Subcutaneous abdominal adipose tissue (tissue), 5 donors: ENCODE measurements at regions not wholly inside any gene's neighbourhood (a gene's known extent, or its start where the extent isn't known, plus 50 kb on each side); places are given as distances from the start of the nearest gene placed in this dataset.

Experiments used
- H3K27ac ChIP-seq: one replicate; pipeline ENCODE4 v1.7.0; 2013; ENCODE audit warnings: low read depth, mild to moderate bottlenecking, inconsistent platforms, low read length, moderate library complexity
- H3K27me3 ChIP-seq, 5 donors: one replicate each; pipeline ENCODE4 v1.7.0; 2013; ENCODE audit warnings: low read length in 5 of 5, inconsistent platforms in 1 of 5; ENCODE audit not compliant: control insufficient read depth in 5 of 5, insufficient read depth in 4 of 5
- H3K36me3 ChIP-seq, 5 donors: one replicate each; pipeline ENCODE4 v1.7.0; 2013; ENCODE audit warnings: low read length in 5 of 5; ENCODE audit not compliant: control insufficient read depth in 5 of 5, insufficient read depth in 5 of 5
- H3K4me1 ChIP-seq, 5 donors: one replicate each; pipeline ENCODE4 v1.7.0; 2013; ENCODE audit warnings: low read length in 5 of 5, mild to moderate bottlenecking in 3 of 5, moderate library complexity in 1 of 5; ENCODE audit not compliant: control insufficient read depth in 5 of 5, insufficient read depth in 5 of 5
- H3K4me3 ChIP-seq, 5 donors: one replicate each; pipeline ENCODE4 v1.7.0; 2013; ENCODE audit warnings: low read length in 5 of 5, low read depth in 1 of 5
- H3K9ac ChIP-seq, 5 donors: one replicate each; pipeline ENCODE4 v1.7.0; 2013; ENCODE audit warnings: low read length in 5 of 5, mild to moderate bottlenecking in 4 of 5, moderate library complexity in 3 of 5
- H3K9me3 ChIP-seq, 5 donors: one replicate each; pipeline ENCODE4 v1.7.0; 2013; ENCODE audit warnings: low read length in 5 of 5; ENCODE audit not compliant: control insufficient read depth in 5 of 5
- donor health status: healthy.
- donor health status: healthy.
- donor health status: healthy.
- donor health status: healthy.
- donor health status: healthy.

DNA sequence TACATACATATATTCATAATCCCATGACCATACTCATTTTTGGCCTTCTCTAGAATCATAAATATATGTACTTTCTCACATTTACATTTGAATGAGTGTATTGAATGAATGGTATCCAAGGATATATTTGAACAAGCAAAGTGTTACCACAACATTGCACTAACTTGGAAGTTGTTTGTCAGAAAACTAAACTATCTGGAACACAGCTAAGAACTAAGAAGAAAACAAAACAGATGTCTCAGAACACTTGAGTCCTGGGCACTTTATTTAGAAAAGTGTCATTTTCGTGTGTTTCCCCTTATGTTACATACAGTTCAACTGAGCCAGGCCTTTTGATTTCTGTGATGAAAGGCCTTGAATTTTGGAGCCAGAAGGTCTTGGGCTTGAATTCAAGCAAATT, 466.7 kb upstream of the FAT1 start:
- peaks cover 0 to 3% (median 0%) of the 10 kb centered on the region in 5 donors for H3K9me3 ChIP-seq
- H3K27ac ChIP-seq, result no peak overlapping the region
- H3K27me3 ChIP-seq, result no peaks in the 10 kb centered on the region
- no peak overlapping the region for H3K9ac ChIP-seq
- H3K36me3 ChIP-seq, result no peaks in the 10 kb centered on the region
- H3K4me3 ChIP-seq, result no peak overlapping the region
- H3K4me1 ChIP-seq, result no peaks in the 10 kb centered on the region

DNA sequence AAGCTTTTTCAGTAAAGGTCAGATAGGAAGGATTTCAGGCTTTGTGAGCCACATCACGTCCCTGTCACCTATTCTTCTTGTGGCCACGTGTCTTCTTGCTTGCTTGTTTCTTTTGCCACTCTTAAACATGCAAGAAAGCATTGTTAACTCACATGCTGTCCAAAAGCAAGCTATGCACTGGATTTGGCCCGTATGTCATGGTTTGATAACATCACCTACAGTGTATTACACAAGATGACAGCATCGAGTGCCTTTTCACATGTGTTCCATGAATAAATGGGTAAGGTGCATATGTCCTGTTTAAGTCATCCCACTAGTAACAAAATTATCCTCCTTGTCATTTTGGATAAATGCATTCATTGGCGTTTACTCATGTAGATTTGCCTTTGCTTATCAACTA, 468.0 kb upstream of the FAT1 start:
- H3K4me3 ChIP-seq, result no peak overlapping the region
- no peak overlapping the region for H3K27ac ChIP-seq
- no peaks in the 10 kb centered on the region for H3K36me3 ChIP-seq
- H3K9ac ChIP-seq, result no peak overlapping the region
- peaks cover 0 to 3% (median 0%) of the 10 kb centered on the region in 5 donors for H3K9me3 ChIP-seq
- H3K27me3 ChIP-seq, result no peaks in the 10 kb centered on the region
- no peaks in the 10 kb centered on the region for H3K4me1 ChIP-seq

DNA sequence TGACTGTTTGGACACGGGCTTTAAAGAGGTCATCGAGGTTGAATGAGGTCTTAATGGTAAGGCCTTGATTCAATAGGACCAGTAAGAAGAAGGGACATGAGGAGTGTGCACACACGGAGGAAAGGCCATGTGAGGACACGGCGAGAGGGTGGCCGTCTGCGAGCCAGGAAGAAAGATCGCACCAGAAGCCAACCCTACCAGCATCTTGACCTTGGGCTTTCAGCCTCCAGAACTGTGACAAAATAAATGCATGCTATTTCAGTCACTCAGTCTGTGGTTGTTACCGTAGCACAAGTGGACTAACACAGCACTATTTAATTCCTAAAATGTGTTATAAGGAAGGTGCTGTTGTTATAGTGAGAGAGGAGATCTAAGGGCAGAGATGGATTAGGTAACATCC, 468.6 kb upstream of the FAT1 start:
- Histone ChIP-seq H3K9ac (no peak overlapping the region), H3K36me3 (no peaks in the 10 kb centered on the region)

DNA sequence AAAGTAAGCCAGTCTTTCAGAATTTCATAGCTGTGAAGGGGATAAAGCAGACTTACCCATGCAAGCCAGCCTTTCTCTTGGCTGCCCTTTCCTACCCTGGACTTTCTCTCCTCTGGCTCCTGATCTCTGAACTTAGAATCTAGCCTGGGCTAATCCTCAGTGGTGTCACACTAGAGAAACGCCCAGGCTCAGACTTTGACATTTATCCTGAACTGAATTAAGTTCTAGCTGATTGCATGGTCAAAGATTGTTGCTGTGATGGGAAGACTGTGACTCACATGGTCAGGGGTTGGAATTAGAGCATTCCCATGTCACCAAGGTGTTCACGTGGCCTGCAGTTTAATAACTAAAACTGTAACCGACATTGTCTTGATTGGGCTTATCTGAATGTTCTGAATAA, 469.5 kb upstream of the FAT1 start:
- Histone ChIP-seq H3K9me3 (peaks cover 0 to 3% (median 0%) of the 10 kb centered on the region in 5 donors), H3K36me3 (no peaks in the 10 kb centered on the region), H3K27ac (no peak overlapping the region), H3K27me3 (no peaks in the 10 kb centered on the region), H3K4me1 (no peaks in the 10 kb centered on the region), H3K4me3 (no peak overlapping the region), H3K9ac (no peak overlapping the region)

More for the DNA sequence above, 468.6 kb upstream of the FAT1 start:
- H3K27ac ChIP-seq, result no peak overlapping the region
- H3K4me3 ChIP-seq, result no peak overlapping the region
- H3K4me1 ChIP-seq, result no peaks in the 10 kb centered on the region
- no peaks in the 10 kb centered on the region for H3K27me3 ChIP-seq
- peaks cover 0 to 3% (median 0%) of the 10 kb centered on the region in 5 donors for H3K9me3 ChIP-seq

DNA sequence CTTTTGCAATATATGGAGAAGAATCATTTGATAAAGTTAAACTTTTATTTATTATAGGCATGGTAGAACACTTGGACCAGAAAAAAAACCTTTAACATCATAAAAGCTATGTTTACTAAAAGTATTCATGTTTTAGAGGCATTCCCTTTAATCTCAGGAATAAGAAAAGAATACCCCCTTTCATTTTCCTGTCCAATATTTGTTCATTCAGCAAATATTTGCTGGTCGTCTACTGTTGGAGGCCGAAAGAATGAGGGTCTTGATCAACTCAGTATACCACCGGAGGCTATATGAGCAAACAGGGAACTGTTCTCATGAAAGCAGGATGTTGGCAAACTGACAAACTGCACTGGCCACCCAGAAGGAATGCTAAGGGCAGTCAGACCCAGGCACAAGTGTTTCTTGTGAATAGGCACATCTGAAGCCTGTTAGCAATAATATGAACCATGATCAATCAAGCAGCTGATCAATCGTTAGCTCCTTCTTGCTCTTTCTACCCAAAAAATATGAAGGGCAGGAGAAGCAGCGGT, 480.8 kb upstream of the FAT1 start:
- Histone ChIP-seq H3K4me1 (peaks cover 0 to 7% (median 0%) of the 10 kb centered on the region in 5 donors), H3K36me3 (no peaks in the 10 kb centered on the region), H3K9me3 (peaks cover 0 to 9% (median 4%) of the 10 kb centered on the region in 5 donors), H3K27me3 (no peaks in the 10 kb centered on the region), H3K27ac (no peak overlapping the region), H3K4me3 (no peak overlapping the region), H3K9ac (no peak overlapping the region)

DNA sequence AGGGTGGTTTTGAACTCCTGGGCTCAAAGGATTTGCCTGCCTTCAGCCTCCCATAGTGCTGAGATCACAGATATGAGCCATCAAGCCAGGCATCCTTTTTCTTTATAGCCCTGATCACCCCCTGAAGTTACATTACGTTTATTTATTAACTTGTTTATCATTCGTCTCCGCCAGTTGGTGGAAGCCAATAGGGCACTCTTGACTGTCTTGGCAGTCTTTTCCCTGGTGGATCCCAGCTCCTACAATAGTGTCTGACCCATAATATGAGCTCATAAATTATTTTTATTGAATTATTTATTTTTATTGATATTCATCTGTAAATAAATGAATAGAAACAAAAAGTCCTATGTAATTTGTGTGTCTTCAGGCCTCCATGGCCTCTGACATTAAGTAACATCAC, 484.3 kb upstream of the FAT1 start:
- no peak overlapping the region for H3K9ac ChIP-seq
- H3K27ac ChIP-seq, result no peak overlapping the region
- H3K4me3 ChIP-seq, result no peak overlapping the region
- no peaks in the 10 kb centered on the region for H3K27me3 ChIP-seq
- H3K36me3 ChIP-seq, result no peaks in the 10 kb centered on the region
- peaks cover 0 to 12% (median 0%) of the 10 kb centered on the region in 5 donors for H3K4me1 ChIP-seq
- peaks cover 0 to 4% (median 0%) of the 10 kb centered on the region in 5 donors for H3K9me3 ChIP-seq

DNA sequence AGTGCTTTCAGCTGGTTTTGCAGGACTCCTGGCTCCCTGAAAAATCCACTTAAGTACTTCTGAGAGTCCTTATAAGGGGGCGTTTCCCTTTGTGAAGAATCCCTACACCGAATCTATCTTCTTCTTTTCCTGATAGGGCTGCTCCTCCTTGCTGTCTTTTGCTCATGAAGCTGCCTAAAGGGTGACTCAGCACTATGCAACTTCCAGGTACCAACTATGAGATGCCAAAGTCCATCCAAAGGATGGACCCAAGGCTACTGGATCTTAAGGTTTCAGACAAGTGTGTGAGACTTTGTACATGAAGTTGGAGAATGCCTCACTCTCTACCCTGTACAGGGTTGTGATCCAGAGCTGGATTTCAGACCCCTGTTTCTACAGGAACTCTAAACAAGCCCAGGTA, 485.0 kb upstream of the FAT1 start:
- H3K9ac ChIP-seq, result no peak overlapping the region
- no peaks in the 10 kb centered on the region for H3K36me3 ChIP-seq
- peaks cover 0 to 12% (median 0%) of the 10 kb centered on the region in 5 donors for H3K4me1 ChIP-seq
- H3K9me3 ChIP-seq, result peaks cover 0 to 4% (median 0%) of the 10 kb centered on the region in 5 donors
- H3K27ac ChIP-seq, result no peak overlapping the region
- H3K4me3 ChIP-seq, result no peak overlapping the region
- no peaks in the 10 kb centered on the region for H3K27me3 ChIP-seq

DNA sequence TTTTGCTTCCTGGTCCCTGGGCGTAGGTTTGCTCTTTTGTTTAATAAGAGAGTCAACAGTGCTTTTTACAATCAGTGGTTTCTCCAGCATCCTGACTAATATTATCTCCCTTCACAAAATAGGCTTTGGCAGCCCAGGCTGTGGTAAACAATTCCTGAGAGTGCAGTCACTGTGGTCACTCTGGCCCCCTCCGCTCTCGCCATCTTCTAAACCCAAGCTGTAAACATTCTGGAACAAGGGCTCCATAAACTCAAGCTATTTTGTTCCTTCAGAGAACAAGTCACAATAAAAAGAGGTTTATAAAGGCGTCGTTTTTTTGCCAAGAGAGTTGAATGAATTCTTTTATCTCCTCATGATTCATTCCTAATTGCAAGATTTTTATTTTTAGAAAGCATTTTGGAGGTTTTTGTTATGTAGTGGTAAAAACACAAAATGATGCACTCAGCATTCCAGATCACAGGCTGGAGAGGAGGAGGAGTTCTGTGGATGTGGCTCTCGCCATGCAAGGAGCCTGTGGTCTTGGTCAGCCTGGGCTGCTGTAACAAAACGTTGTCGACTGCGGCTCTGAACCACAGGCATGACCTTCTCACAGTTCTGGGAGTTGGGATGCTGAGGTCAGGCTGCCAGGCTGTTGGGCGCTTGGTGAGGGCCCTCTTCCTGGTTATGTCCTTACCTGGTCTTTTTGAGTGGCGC, 486.4 kb upstream of the FAT1 start:
- Histone ChIP-seq H3K27me3 (no peaks in the 10 kb centered on the region), H3K9ac (no peak overlapping the region), H3K27ac (no peak overlapping the region), H3K4me3 (no peak overlapping the region), H3K9me3 (peaks cover 0 to 4% (median 0%) of the 10 kb centered on the region in 5 donors), H3K4me1 (peaks cover 0 to 5% (median 0%) of the 10 kb centered on the region in 5 donors), H3K36me3 (no peaks in the 10 kb centered on the region)

DNA sequence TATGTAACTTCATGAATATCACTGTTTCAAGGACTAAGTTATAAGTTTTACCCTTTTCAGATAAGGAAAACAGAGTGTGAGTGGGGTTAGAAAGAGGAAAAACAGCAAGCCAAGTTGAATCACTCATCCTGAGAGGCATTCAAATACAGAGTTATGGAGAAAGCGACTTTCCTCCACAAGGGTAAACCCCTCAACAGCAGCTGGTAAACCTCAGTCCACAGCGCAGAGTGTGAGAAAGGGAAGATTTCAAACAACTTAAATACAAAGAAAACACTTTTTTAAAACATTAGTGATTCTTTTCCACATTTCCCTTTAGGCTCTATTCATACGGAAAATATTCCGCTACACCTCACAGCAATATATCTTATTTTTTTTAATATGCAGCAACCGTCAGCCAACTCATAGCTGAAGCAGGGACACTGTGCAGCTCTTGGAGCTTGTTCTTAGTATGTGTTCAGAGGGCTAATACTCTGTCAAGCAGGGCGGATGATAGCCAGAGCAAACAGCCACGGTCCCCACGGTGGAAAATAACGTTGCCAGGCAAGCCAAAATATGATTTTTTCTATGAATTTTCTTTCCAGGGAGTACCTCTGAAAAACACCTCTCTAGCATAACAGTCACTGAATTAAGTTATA, 488.9 kb upstream of the FAT1 start:
- Histone ChIP-seq H3K4me3 (no peak overlapping the region), H3K27me3 (no peaks in the 10 kb centered on the region), H3K27ac (no peak overlapping the region), H3K9me3 (no peaks in the 10 kb centered on the region), H3K4me1 (peaks cover 0 to 5% (median 0%) of the 10 kb centered on the region in 5 donors), H3K36me3 (no peaks in the 10 kb centered on the region), H3K9ac (no peak overlapping the region)

DNA sequence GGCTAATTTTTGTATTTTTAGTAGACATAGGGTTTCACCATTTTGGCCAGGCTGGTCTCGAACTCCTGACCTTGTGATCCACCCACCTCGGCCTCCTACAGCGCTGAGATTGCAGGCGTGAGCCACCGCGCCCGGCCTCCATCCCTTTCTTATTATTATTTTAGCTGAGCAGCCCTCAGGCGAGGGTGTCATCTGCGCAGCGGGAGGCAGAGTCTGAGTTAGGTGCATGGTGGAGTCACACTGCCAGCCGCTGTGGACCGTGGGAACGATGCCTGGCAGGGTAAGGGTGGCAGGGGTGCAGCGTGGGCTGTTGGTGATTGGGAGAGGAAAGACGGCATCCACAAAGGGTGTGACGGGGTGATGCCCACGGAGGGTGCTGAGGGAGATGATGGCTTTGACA, 491.8 kb upstream of the FAT1 start:
- Histone ChIP-seq H3K4me3 (no peak overlapping the region), H3K9ac (no peak overlapping the region), H3K27me3 (no peaks in the 10 kb centered on the region), H3K36me3 (no peaks in the 10 kb centered on the region), H3K4me1 (no peaks in the 10 kb centered on the region), H3K27ac (no peak overlapping the region), H3K9me3 (no peaks in the 10 kb centered on the region)
